SH-SY5Y (cell line): ENCODE measurements at regions not wholly inside any gene's neighbourhood (a gene's known extent, or its start where the extent isn't known, plus 50 kb on each side); places are given as distances from the start of the nearest gene placed in this dataset.

Source experiments
- GATA2 ChIP-seq: IDR thresholded peaks from 2 replicates; pipeline ENCODE4 v1.6.1; 2011; ENCODE audit warnings: mild to moderate bottlenecking, low read depth, low read length
- GATA3 ChIP-seq: IDR thresholded peaks from 2 replicates; pipeline ENCODE4 v1.6.1; 2011; ENCODE audit warnings: low read depth, mild to moderate bottlenecking, low read length, moderate library complexity

DNA sequence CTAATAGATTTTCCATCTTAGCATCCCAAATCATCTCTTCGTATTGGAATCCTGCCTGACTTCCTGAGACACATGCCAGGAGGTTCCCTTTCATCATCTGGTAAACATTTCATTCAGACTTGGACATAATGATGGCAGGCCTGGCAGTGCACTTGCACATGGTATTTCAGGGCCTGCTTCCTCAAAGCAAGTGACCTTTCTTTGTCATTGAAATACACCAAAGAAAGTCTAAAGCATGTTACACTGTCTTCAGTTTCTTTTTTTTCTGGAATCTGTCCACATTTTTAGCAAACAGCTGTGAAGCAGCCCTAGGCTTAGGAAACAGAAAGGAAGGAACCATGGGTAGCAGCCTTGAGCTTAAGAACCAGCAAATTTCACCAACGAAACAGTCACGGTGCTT is 205.9 kb upstream of the VCX start:
- no peak for TF ChIP-seq GATA2
- no peak for TF ChIP-seq GATA3
